ENCODE measurements at regions not wholly inside any gene's neighbourhood (a gene's known extent, or its start where the extent isn't known, plus 50 kb on each side); places are given as distances from the start of the nearest gene placed in this dataset.

- no peak for DNase-seq (ENCODE audit: low read depth, low spot score)
- CTCF ChIA-PET, result no interaction called here
- no peaks in the 10 kb centered on the region for H3K27me3 ChIP-seq (ENCODE audit: control insufficient read depth, insufficient read depth, low read length)
- no peak for TF ChIP-seq CTCF (IDR thresholded peaks at IDR 0.05; ENCODE audit: low read depth, low read length)
- no peak overlapping the region for H3K27ac ChIP-seq (ENCODE audit: low read depth, low read length)
- POLR2A ChIA-PET, result no interaction called here
- no peaks in the 10 kb centered on the region; the same call in 1 of the 2 replicates for H3K9me3 ChIP-seq (ENCODE audit: control insufficient read depth, insufficient read depth, low read length)
- no peak overlapping the region for H3K4me3 ChIP-seq (ENCODE audit: low read depth, low read length)
These were observed 204.7 kb upstream of the GUCY1A2 start for GRCh38 chr11:107222916-107223460.

- Histone ChIP-seq H3K27ac (ENCODE audit: low read depth, low read length) (no peak overlapping the region), H3K27me3 (ENCODE audit: control insufficient read depth, insufficient read depth, low read length) (no peaks in the 10 kb centered on the region), H3K4me3 (ENCODE audit: low read depth, low read length) (no peak overlapping the region), H3K9me3 (ENCODE audit: control insufficient read depth, insufficient read depth, low read length) (no peaks in the 10 kb centered on the region; the same call in 1 of the 2 replicates)
- ChIA-PET CTCF (no interaction called here), POLR2A (no interaction called here)
- TF ChIP-seq CTCF (IDR thresholded peaks at IDR 0.05; ENCODE audit: low read depth, low read length), result no peak
- DNase-seq (ENCODE audit: low read depth, low spot score), result no peak
These were observed 204.2 kb upstream of the GUCY1A2 start for GRCh38 chr11:107222431-107222830.

DNA sequence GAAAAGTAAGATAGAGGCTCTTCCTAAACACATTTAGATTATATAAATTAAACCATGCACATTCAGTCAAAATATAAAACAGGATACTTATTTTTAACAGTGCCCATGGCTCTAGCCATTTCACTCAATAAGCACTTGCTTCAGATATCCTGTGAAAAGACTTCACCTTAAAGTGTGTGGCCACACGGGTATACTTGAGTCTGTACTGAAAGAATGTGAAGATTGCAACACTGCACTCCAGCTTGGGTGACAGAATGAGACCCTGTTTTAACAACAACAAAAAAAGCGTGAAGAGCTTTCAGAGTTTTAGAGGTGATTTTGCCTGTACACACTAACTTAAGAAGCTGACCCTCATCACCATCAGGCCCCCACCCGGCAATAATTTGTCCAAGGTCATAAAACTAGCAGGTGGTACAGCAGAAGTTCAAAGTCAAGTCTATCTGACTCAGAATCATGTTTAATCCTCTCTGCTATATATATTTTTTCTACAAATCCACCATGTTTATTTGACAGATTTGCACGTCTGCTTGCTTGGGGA lies 203.5 kb upstream of the GUCY1A2 start:
- Histone ChIP-seq H3K27ac (ENCODE audit: low read depth, low read length) (no peak overlapping the region), H3K4me3 (ENCODE audit: low read depth, low read length) (no peak overlapping the region), H3K27me3 (ENCODE audit: control insufficient read depth, insufficient read depth, low read length) (no peaks in the 10 kb centered on the region), H3K9me3 (ENCODE audit: control insufficient read depth, insufficient read depth, low read length) (no peaks in the 10 kb centered on the region; the same call in 1 of the 2 replicates)
- POLR2A ChIA-PET, result no interaction called here
- no peak for TF ChIP-seq CTCF (IDR thresholded peaks at IDR 0.05; ENCODE audit: low read depth, low read length)
- no peak for DNase-seq (ENCODE audit: low read depth, low spot score)
- CTCF ChIA-PET, result no interaction called here

GRCh38 chr11:107218123-107219013 lies 200.1 kb upstream of the GUCY1A2 start:
- DNase-seq (ENCODE audit: low read depth, low spot score), result no peak
- Histone ChIP-seq H3K27ac (ENCODE audit: low read depth, low read length) (no peak overlapping the region), H3K9me3 (ENCODE audit: control insufficient read depth, insufficient read depth, low read length) (no peaks in the 10 kb centered on the region), H3K27me3 (ENCODE audit: control insufficient read depth, insufficient read depth, low read length) (no peaks in the 10 kb centered on the region), H3K4me3 (ENCODE audit: low read depth, low read length) (no peak overlapping the region)
- POLR2A ChIA-PET, result no interaction called here
- CTCF ChIA-PET, result no interaction called here
- TF ChIP-seq CTCF (IDR thresholded peaks at IDR 0.05; ENCODE audit: low read depth, low read length), result no peak

- DNase-seq (ENCODE audit: low read depth, low spot score), result no peak
- Histone ChIP-seq H3K4me3 (ENCODE audit: low read depth, low read length) (no peak overlapping the region), H3K27me3 (ENCODE audit: control insufficient read depth, insufficient read depth, low read length) (no peaks in the 10 kb centered on the region), H3K27ac (ENCODE audit: low read depth, low read length) (no peak overlapping the region), H3K9me3 (ENCODE audit: control insufficient read depth, insufficient read depth, low read length) (no peaks in the 10 kb centered on the region)
- CTCF ChIA-PET, result no interaction called here
- POLR2A ChIA-PET, result no interaction called here
- no peak for TF ChIP-seq CTCF (IDR thresholded peaks at IDR 0.05; ENCODE audit: low read depth, low read length)
These were observed 199.2 kb upstream of the GUCY1A2 start for GRCh38 chr11:107217444-107217843.
